ENCODE measurements at regions not wholly inside any gene's neighbourhood (a gene's known extent, or its start where the extent isn't known, plus 50 kb on each side); places are given as distances from the start of the nearest gene placed in this dataset.

DNA sequence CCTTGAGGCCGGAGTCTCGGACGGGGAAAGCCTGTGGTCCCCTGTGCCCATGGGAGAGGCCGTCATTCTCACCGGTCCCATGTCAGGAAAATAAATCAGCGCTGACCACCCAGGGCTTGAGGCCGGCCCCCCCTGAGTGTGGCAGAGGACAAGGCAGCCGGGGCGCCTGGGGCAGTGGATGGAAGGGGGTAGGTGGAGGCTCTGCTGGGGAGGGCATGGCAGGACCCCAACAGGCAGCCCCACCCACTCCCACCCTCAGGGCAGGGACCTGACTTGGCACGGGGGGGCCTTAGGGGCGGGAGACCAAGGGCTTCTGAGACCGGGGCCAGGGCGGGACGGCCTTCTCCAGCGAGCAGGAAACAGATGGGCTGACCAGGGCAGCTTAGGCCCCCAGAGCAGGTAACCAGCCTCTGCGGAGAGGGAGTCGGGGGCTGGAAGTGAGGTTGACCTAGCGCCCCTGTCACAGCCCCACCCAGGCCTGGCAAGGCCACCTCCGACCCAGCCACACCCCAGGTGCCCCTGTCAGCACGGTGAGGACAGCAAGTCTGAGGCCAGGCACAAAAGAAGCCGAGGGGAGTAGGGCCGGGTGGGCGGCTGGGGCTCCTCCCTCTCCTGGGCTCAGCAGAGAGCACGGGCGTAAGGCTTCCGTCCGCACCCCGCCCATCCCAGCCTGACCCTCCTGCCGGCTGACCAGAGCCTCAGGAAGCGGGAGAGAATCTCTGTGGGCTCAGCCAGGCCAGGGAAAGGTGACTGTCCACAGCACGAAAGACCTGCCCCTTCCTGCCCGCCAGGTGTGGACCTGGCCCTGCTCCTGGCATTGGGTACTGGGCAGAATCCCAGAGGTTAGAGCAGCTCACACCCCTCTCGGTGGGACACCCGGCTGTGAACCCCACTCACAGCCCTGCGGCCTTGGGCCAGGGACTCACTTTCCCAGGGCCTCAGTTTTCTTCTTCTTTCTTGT, 87.4 kb downstream of the FOXL3 start:
- H3K27ac ChIP-seq = no peak overlapping the region
- TF ChIP-seq, protein P1, sequence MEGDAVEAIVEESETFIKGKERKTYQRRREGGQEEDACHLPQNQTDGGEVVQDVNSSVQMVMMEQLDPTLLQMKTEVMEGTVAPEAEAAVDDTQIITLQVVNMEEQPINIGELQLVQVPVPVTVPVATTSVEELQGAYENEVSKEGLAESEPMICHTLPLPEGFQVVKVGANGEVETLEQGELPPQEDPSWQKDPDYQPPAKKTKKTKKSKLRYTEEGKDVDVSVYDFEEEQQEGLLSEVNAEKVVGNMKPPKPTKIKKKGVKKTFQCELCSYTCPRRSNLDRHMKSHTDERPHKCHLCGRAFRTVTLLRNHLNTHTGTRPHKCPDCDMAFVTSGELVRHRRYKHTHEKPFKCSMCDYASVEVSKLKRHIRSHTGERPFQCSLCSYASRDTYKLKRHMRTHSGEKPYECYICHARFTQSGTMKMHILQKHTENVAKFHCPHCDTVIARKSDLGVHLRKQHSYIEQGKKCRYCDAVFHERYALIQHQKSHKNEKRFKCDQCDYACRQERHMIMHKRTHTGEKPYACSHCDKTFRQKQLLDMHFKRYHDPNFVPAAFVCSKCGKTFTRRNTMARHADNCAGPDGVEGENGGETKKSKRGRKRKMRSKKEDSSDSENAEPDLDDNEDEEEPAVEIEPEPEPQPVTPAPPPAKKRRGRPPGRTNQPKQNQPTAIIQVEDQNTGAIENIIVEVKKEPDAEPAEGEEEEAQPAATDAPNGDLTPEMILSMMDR (conservative IDR thresholded peaks at IDR 0.05) = no peak

DNA sequence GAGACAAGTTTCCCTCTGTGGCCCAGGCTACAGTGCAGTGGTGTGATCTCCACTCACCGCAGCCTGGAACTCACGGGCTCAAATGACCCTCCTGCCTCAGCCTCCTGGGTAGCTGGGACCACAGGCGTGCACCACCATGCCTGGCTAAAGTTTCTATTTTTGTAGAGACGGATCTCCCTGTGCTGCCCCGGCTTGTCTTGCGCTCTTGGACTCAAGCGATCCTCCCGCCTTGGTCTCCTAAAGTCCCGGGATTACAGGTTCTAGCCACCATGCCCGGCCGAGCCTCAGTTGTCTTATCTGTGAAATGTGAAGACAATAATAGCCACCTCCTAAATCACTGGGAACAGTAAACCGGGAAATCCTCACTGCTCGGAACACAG, 88.1 kb downstream of the FOXL3 start:
- TF ChIP-seq, protein P1 (conservative IDR thresholded peaks at IDR 0.05) = no peak
- H3K27ac ChIP-seq = no peak overlapping the region

DNA sequence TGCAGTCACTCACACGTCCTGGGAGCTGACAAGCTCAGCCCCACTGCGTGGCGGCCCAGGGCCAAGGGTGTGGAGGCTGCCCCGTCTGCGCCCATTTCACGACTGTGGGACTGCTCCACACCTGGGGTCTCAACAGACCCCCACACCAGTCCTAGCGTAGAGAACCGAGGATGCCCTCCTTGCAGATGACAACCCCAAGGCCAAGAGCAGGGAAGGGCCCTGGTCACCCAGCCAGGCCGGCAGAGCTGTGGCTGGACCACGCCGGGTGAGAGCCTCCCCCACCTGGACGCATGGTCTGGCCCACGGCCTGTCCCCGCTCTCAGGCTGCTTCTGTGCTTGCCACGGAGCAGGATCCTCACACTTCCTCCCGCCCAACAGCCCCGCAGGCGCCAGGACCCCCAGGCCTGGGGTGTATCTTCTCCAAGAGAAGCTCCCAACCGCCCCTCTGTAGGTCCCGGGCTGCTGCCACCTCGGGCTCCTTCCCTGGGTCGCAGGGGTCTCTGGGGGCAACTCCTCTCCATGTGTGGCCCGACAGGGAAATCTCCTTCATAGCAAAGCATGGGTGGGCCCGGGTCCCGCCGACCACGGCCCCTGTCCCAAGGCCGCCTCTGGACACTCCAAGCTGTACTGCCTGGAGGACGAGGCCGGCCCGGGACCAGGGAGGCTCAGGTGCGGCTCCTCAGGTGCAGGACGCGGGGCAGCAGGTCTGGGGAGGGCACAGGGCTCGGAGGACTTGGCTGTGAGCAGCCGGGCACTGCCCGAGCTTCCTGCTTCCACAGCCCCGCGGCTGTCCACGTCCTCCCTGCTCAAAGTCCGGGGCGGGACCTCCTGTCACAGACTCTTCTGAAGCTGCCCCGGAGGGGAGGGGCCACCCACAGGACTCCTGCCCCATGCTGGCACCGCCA, 88.8 kb downstream of the FOXL3 start:
- TF ChIP-seq, protein P1 (conservative IDR thresholded peaks at IDR 0.05) = no peak
- no peak overlapping the region for H3K27ac ChIP-seq

DNA sequence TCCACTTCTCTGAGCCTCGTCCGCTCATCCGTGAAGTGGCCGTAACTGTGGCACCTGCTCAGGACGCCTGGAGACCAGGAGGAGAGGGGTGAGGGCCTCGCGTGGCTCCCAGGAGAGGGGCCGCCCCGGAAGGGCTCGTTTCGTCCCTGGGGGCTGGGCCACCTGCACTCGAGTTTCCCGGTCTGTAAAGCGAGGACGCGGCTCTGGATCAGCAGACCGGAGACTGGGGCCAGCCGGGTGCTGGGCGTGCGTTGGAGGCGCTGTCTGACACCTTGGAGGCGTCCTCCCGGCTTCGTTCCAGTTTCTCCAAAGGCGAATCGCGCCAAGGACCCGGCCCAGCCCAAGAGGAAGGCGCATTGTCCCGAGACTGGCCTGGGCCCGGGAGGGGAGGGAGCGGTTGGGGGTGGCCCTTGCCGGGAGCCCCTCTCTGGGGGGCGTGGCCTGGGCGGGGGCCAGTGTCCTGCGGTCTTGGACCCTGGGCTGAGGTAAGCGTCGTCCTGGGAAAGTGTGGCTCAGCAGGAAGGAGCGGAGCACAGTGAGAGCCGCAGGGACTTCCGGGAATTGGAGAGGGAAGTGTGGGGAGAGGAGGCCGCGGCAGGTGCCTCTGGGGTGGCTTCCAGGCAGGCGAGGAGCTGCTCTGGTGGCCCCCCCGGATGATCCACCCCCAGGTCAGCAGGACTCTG, 89.6 kb downstream of the FOXL3 start:
- H3K27ac ChIP-seq = no peak overlapping the region
- TF ChIP-seq, protein P1 (conservative IDR thresholded peaks at IDR 0.05) = no peak

DNA sequence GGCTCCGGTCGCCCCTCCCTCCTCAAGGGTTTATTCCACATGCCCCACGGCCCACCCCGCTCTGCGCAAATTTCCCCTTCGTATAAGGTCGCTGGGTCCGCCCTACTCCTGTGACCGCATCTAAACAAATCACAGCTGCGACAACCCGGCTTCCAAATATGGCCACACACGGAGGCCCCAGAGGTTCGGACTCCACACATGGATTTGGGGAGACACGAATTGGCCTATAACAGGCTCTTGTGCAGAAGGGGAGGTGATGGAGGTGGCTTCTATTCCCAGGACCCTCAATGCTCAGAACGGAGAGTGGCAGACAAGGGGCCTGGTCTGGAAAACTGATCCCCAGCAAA, 90.1 kb downstream of the FOXL3 start:
- TF ChIP-seq, protein P1 (conservative IDR thresholded peaks at IDR 0.05) = no peak
- no peak overlapping the region for H3K27ac ChIP-seq

DNA sequence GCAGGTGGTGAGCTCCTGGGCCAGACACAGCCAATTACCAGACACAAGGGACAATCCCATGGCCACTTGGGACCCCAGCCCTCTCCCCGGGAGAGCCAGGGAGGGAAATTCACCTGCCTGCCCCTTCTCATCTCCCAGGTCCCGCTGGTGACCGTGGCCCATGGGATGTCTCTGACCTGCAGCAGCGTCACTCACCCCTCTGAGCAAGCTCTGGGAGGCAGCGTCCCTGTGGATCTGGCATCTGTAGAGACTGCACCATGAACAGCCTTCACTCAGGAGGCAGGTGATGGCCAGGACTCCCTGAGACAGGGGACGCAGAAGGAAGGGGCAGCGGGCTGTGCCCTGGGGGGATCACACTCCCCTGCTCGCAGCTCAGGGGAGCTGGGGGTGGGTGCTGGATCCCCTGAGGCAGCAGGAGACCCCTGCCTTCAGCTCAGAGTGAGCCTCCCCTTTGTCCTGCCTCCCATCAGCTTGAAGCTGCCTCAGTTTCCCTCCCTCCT, 90.8 kb downstream of the FOXL3 start:
- no peak overlapping the region for H3K27ac ChIP-seq
- TF ChIP-seq, protein P1 (conservative IDR thresholded peaks at IDR 0.05) = no peak
